ENCODE measurements at regions not wholly inside any gene's neighbourhood (a gene's known extent, or its start where the extent isn't known, plus 50 kb on each side); places are given as distances from the start of the nearest gene placed in this dataset.
A peak's percentile ranks its signal among the peaks of the same experiment; 100 is the strongest.

GRCh38 chr4:95638920-95639501, 90.2 kb upstream of the UNC5C start:
- peak overlapping the region in 2 of 3 experiments; percentile 16 to 51 for H3K4me3 ChIP-seq (replicated peaks in 1 of 3; ENCODE audit: low read depth in 2 of 3, low read length in 3 of 3)
- 25% methylated on average over 2 of the region's 5 CpGs for WGBS (ENCODE audit: insufficient coverage)
- H3K9ac ChIP-seq (ENCODE audit: insufficient read depth, low read length, poor library complexity, severe bottlenecking), result no peak overlapping the region

GRCh38 chr4:95637043-95637600, 88.3 kb upstream of the UNC5C start:
- no peak for TF ChIP-seq CTCF (IDR thresholded peaks at IDR 0.05)
- Histone ChIP-seq H3K79me2 (ENCODE audit: insufficient read depth, low read length) (no peaks in the 10 kb centered on the region), H4K20me1 (ENCODE audit: insufficient read depth, low read length) (no peaks in the 10 kb centered on the region), H2AFZ (ENCODE audit: insufficient read depth, low read depth, low read length, poor library complexity, severe bottlenecking) (no peak overlapping the region), H3K4me2 (replicated peaks; ENCODE audit: extremely low read depth, low read length, poor library complexity, severe bottlenecking) (no peak overlapping the region), H3K36me3 (replicated peaks in 1 of 2; ENCODE audit: control insufficient read depth in 1 of 2, insufficient read depth in 2 of 2, low read length in 2 of 2) (no peaks in the 10 kb centered on the region), H3K9ac (ENCODE audit: insufficient read depth, low read length, poor library complexity, severe bottlenecking) (no peak overlapping the region), H3K27ac (ENCODE audit: low read depth in 1 of 2, low read length in 2 of 2) (no peak overlapping the region), H3K27me3 (ENCODE audit: control insufficient read depth in 2 of 2, insufficient read depth in 2 of 2, low read length in 2 of 2) (no peaks in the 10 kb centered on the region), H3K9me3 (replicated peaks in 1 of 2; ENCODE audit: control insufficient read depth in 1 of 2, insufficient read depth in 1 of 2, low read length in 2 of 2) (no peaks in the 10 kb centered on the region), H3K4me3 (replicated peaks in 1 of 3; ENCODE audit: low read depth in 2 of 3, low read length in 3 of 3) (no peak overlapping the region), H3K4me1 (ENCODE audit: control insufficient read depth in 1 of 2, insufficient read depth in 2 of 2, low read length in 2 of 2) (peaks cover 5 to 14% of the 10 kb centered on the region in 2 donors)
- Mint-ChIP-seq H3K27ac (no peak overlapping the region), H3K9me3 (peaks cover 0 to 9% (median 0%) of the 10 kb centered on the region in 7 donors), H3K4me3 (no peak overlapping the region), H3K36me3 (no peaks in the 10 kb centered on the region), H3K27me3 (ENCODE audit: low read depth in 3 of 3) (no peaks in the 10 kb centered on the region), H3K4me1 (peaks cover 16% of the 10 kb centered on the region)
- DNase-seq, result no peak
- intact Hi-C loops (cut with micrococcal nuclease), result no loop called here
- 100% methylated on average over 1 of the region's 3 CpGs for WGBS (ENCODE audit: insufficient coverage)

More at GRCh38 chr4:95638920-95639501, 90.2 kb upstream of the UNC5C start:
- Histone ChIP-seq H3K36me3 (replicated peaks in 1 of 2; ENCODE audit: control insufficient read depth in 1 of 2, insufficient read depth in 2 of 2, low read length in 2 of 2) (no peaks in the 10 kb centered on the region), H3K27me3 (ENCODE audit: control insufficient read depth in 2 of 2, insufficient read depth in 2 of 2, low read length in 2 of 2) (no peaks in the 10 kb centered on the region), H3K4me2 (replicated peaks; ENCODE audit: extremely low read depth, low read length, poor library complexity, severe bottlenecking) (peak overlapping the region; percentile 48), H3K9me3 (replicated peaks in 1 of 2; ENCODE audit: control insufficient read depth in 1 of 2, insufficient read depth in 1 of 2, low read length in 2 of 2) (no peaks in the 10 kb centered on the region), H3K27ac (ENCODE audit: low read depth in 1 of 2, low read length in 2 of 2) (peak overlapping the region in 1 of 2 donors; percentile 43), H2AFZ (ENCODE audit: insufficient read depth, low read depth, low read length, poor library complexity, severe bottlenecking) (peak overlapping the region; percentile 46), H3K4me1 (ENCODE audit: control insufficient read depth in 1 of 2, insufficient read depth in 2 of 2, low read length in 2 of 2) (peaks cover 5 to 14% of the 10 kb centered on the region in 2 donors), H4K20me1 (ENCODE audit: insufficient read depth, low read length) (no peaks in the 10 kb centered on the region), H3K79me2 (ENCODE audit: insufficient read depth, low read length) (no peaks in the 10 kb centered on the region)
- H3K27me3 Mint-ChIP-seq (ENCODE audit: low read depth in 3 of 3), result no peaks in the 10 kb centered on the region
- H3K4me3 Mint-ChIP-seq, result peak overlapping the region; percentile 39 to 80
- H3K4me1 Mint-ChIP-seq, result peaks cover 16% of the 10 kb centered on the region
- no peaks in the 10 kb centered on the region for H3K36me3 Mint-ChIP-seq
- peaks cover 0 to 9% (median 0%) of the 10 kb centered on the region in 7 donors for H3K9me3 Mint-ChIP-seq
- H3K27ac Mint-ChIP-seq, result peak overlapping the region in 1 of 7 donors; percentile 39
- peak in 2 of 3 donors; percentile 13 to 51 for DNase-seq
- intact Hi-C loops (cut with micrococcal nuclease), result no loop called here
- TF ChIP-seq CTCF (IDR thresholded peaks at IDR 0.05), result no peak
